A549 (cell line): ENCODE measurements at regions not wholly inside any gene's neighbourhood (a gene's known extent, or its start where the extent isn't known, plus 50 kb on each side); places are given as distances from the start of the nearest gene placed in this dataset.

ENCODE experiments used
- ATAC-seq, 2 experiments: fragments of 200-7000 bp in 1 of 2; fragments of >200 bp in 1 of 2; cut with Nextera tagmentation in 1 of 2; cut with Tn5 transposase in 1 of 2; 3 replicates each; pipeline versions ENCODE4 v1.8.0 to v1.9.1; 2018 to 2020; ENCODE audit warnings: mild to moderate bottlenecking in 1 of 2, moderate library complexity in 1 of 2
- CTCF ChIA-PET: fragments of 300-600 bp; sonication (Branson Sonifier 250); formaldehyde crosslinking; extraction: SDS; loops from one replicate; lab custom pipeline; 2021; ENCODE audit warnings: antibody characterized with exemption, inconsistent platforms; lab: Yijun Ruan, JAX
- POLR2A ChIA-PET: fragments of 350-600 bp; formaldehyde crosslinking; extraction: SDS; loops from one replicate; lab custom pipeline; 2021; ENCODE audit warnings: antibody characterized with exemption, inconsistent platforms; lab: Yijun Ruan, JAX
- DNase-seq, 2 experiments: peaks; one replicate each; pipeline versions ENCODE4 v3.0.0 to v3.0.0-alpha.2; 2011 to 2016; ENCODE audit warnings: low read depth in 1 of 2, low spot score in 1 of 2
- FAIRE-seq: peaks from 2 replicates; lab custom pipeline; 2011; peaks lifted over from hg19 to GRCh38; lab: Jason Lieb, UNC
- H3K27ac ChIP-seq, 2 experiments: fragments of >200 bp; sonication (Bioruptor Twin); formaldehyde crosslinking; 3 replicates each; pipeline ENCODE4 v1.5.1; 2016 to 2017
- H3K4me1 ChIP-seq: fragments of >200 bp; sonication (Bioruptor Twin); formaldehyde crosslinking; 3 replicates; pipeline ENCODE4 v1.6.1; 2016
- H3K4me2 ChIP-seq: fragments of >200 bp; sonication (Bioruptor Twin); formaldehyde crosslinking; 3 replicates; pipeline ENCODE4 v1.6.1; 2016
- H3K4me3 ChIP-seq: fragments of >200 bp; sonication (Bioruptor Twin); formaldehyde crosslinking; 3 replicates; pipeline ENCODE4 v1.5.1; 2016
- H3K9me3 ChIP-seq: fragments of >200 bp; sonication (Bioruptor Twin); formaldehyde crosslinking; 3 replicates; pipeline ENCODE4 v1.6.1; 2016
- BHLHE40 ChIP-seq: IDR thresholded peaks from 2 replicates; pipeline ENCODE4 v1.6.1; 2012; ENCODE audit warnings: low read depth, low read length, inconsistent platforms
- CBX2 ChIP-seq: fragments of 200-600 bp; sonication (generic); IDR thresholded peaks from 2 replicates; pipeline ENCODE4 v1.6.1; 2016; ENCODE audit warnings: low read depth, mild to moderate bottlenecking, borderline replicate concordance
- CEBPB ChIP-seq, 2 experiments: fragments of >200 bp in 1 of 2; sonication (Bioruptor Twin) in 1 of 2; formaldehyde crosslinking in 1 of 2; IDR thresholded peaks; 2 replicates each; pipeline ENCODE4 v1.6.1; 2012 to 2016
- CHD2 ChIP-seq: fragments of 150-350 bp; IDR thresholded peaks from 2 replicates; pipeline ENCODE4 v1.6.1; 2014; ENCODE audit warnings: low read length; ENCODE audit not compliant: partially characterized antibody
- FOSB ChIP-seq: fragments of 250-450 bp; sonication (Bioruptor Pico); IDR thresholded peaks from 2 replicates; pipeline ENCODE4 v1.5.0; 2020; ENCODE audit warnings: mild to moderate bottlenecking, moderate library complexity
- FOSL2 ChIP-seq, 2 experiments: fragments of 450-650 bp in 1 of 2; fragments of >200 bp in 1 of 2; sonication (Bioruptor Twin) in 1 of 2; formaldehyde crosslinking; IDR thresholded peaks; 2 replicates each; pipeline versions ENCODE4 v1.5.0 to v1.6.1; 2016 to 2020; ENCODE audit warnings: mild to moderate bottlenecking in 1 of 2, moderate library complexity in 1 of 2
- FOXS1 ChIP-seq: fragments of 250-450 bp; sonication (Bioruptor Pico); IDR thresholded peaks from 2 replicates; pipeline ENCODE4 v1.5.0; 2020; ENCODE audit warnings: mild to moderate bottlenecking, moderate library complexity
- GATA3 ChIP-seq: IDR thresholded peaks from 2 replicates; pipeline ENCODE4 v1.6.1; 2012; ENCODE audit warnings: borderline replicate concordance
- HEYL ChIP-seq: fragments of 250-450 bp; sonication (Bioruptor Pico); IDR thresholded peaks from 2 replicates; pipeline ENCODE4 v1.8.0; 2021; ENCODE audit warnings: mild to moderate bottlenecking, moderate library complexity
- HOXA7 ChIP-seq: fragments of 250-450 bp; sonication (Bioruptor Pico); IDR thresholded peaks from 2 replicates; pipeline ENCODE4 v1.5.0; 2020; ENCODE audit warnings: mild to moderate bottlenecking, moderate library complexity
- MAFK ChIP-seq: fragments of 450-650 bp; IDR thresholded peaks from 2 replicates; pipeline ENCODE4 v1.6.1; 2014; ENCODE audit not compliant: partially characterized antibody
- NPAS2 ChIP-seq: fragments of 250-450 bp; sonication (Bioruptor Pico); IDR thresholded peaks from 2 replicates; pipeline ENCODE4 v1.8.0; 2022; ENCODE audit warnings: mild to moderate bottlenecking, moderate library complexity, borderline replicate concordance
- PHF8 ChIP-seq: fragments of 200-600 bp; sonication (generic); IDR thresholded peaks from 2 replicates; pipeline ENCODE4 v1.6.1; 2016; ENCODE audit warnings: low read depth, mild to moderate bottlenecking, antibody characterized with exemption, moderate library complexity, borderline replicate concordance
- SREBF2 ChIP-seq: fragments of 450-650 bp; IDR thresholded peaks from 2 replicates; pipeline ENCODE4 v1.6.1; 2014; ENCODE audit warnings: mild to moderate bottlenecking, moderate library complexity
- WGBS: methylation state at CpG from one replicate; pipeline ENCODE4 v1.1.6; 2017; ENCODE audit errors: missing lambda C conversion rate; 5-methylcytosine and 5-hydroxymethylcytosine counted together
- TF ChIP-seq, protein P1 (sequence below): fragments of 150-350 bp; IDR thresholded peaks from 2 replicates; pipeline ENCODE4 v1.6.1; 2014; ENCODE audit warnings: low read depth, mild to moderate bottlenecking, low read length
- TF ChIP-seq, protein P2 (sequence below): fragments of 250-450 bp; sonication (Bioruptor Pico); IDR thresholded peaks from 2 replicates; pipeline ENCODE4 v1.5.0; 2021; ENCODE audit warnings: mild to moderate bottlenecking, moderate library complexity, borderline replicate concordance
- TF ChIP-seq, protein P3 (sequence below): fragments of 450-650 bp; IDR thresholded peaks from 2 replicates; pipeline ENCODE4 v1.6.1; 2014; ENCODE audit warnings: antibody characterized with exemption
- TF ChIP-seq, protein P4 (sequence below): IDR thresholded peaks from 2 replicates; pipeline ENCODE4 v1.6.1; 2012; ENCODE audit warnings: low read depth, borderline replicate concordance

DNA sequence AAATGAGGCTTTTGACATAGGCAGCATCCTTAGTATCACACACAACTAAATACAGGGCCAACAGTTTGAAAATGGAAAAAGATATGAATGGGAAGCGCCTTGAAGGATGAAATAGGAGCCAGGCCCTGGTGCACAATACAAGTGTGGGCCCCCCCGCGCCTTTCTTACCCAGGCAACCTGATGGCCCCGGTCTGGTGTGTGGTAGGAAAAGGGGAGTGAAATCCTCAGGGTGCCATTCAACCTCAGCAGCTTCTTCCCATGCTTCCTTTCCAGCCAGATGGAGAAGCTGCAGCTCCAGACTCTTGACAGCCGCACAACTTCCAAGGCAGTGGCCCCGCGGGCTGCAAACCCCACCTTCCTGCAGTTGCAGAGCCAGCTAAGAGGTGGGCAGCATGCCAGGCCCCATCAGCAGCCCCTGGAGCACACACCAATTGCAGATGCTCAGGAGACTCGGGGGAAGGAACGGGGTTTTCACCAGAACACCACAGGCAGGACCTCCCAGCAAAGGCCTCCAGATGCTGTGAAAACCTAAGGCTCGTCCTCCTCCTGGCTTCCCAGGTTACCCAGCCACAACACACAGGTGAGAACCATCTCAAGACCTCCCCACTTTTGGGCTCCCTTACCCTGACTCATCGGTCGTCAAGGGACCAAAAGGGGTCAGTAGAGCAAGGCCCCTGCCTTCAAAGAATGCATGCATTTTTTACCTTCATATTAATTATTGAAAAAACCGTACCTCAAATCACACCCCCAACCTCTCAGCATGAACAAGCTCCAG lies 101.6 kb downstream of the CPN2 start:
- no peak for TF ChIP-seq HEYL (CRISPR knock-in tag)
- TF ChIP-seq SREBF2, result no peak
- no peak for TF ChIP-seq HOXA7
- TF ChIP-seq CHD2, result no peak
- TF ChIP-seq, protein P1, sequence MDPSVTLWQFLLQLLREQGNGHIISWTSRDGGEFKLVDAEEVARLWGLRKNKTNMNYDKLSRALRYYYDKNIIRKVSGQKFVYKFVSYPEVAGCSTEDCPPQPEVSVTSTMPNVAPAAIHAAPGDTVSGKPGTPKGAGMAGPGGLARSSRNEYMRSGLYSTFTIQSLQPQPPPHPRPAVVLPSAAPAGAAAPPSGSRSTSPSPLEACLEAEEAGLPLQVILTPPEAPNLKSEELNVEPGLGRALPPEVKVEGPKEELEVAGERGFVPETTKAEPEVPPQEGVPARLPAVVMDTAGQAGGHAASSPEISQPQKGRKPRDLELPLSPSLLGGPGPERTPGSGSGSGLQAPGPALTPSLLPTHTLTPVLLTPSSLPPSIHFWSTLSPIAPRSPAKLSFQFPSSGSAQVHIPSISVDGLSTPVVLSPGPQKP, result no peak
- TF ChIP-seq FOSL2 (IDR thresholded peaks at IDR 0.05), result no peak
- TF ChIP-seq FOSL2 (CRISPR knock-in tag; IDR thresholded peaks at IDR 0.05), result no peak
- TF ChIP-seq CEBPB (IDR thresholded peaks at IDR 0.05), result no peak
- no peak for TF ChIP-seq MAFK
- TF ChIP-seq, protein P2, sequence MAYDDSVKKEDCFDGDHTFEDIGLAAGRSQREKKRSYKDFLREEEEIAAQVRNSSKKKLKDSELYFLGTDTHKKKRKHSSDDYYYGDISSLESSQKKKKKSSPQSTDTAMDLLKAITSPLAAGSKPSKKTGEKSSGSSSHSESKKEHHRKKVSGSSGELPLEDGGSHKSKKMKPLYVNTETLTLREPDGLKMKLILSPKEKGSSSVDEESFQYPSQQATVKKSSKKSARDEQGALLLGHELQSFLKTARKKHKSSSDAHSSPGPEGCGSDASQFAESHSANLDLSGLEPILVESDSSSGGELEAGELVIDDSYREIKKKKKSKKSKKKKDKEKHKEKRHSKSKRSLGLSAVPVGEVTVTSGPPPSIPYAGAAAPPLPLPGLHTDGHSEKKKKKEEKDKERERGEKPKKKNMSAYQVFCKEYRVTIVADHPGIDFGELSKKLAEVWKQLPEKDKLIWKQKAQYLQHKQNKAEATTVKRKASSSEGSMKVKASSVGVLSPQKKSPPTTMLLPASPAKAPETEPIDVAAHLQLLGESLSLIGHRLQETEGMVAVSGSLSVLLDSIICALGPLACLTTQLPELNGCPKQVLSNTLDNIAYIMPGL, result no peak
- TF ChIP-seq, protein P3, sequence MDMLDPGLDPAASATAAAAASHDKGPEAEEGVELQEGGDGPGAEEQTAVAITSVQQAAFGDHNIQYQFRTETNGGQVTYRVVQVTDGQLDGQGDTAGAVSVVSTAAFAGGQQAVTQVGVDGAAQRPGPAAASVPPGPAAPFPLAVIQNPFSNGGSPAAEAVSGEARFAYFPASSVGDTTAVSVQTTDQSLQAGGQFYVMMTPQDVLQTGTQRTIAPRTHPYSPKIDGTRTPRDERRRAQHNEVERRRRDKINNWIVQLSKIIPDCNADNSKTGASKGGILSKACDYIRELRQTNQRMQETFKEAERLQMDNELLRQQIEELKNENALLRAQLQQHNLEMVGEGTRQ, result no peak
- no peak for TF ChIP-seq NPAS2 (CRISPR knock-in tag)
- no peak for TF ChIP-seq FOSB (CRISPR knock-in tag)
- no peak for TF ChIP-seq FOXS1 (CRISPR knock-in tag)
- TF ChIP-seq, all 56 proteins: peak for 0
- CTCF ChIA-PET, result interaction anchor here (1.8 kb wide), 1 partner anchor 66 kb away, joined by 5 read pairs; no protein-coding TSS in a partner anchor
- 64% methylated on average over 11 of the region's 13 CpGs for WGBS

DNA sequence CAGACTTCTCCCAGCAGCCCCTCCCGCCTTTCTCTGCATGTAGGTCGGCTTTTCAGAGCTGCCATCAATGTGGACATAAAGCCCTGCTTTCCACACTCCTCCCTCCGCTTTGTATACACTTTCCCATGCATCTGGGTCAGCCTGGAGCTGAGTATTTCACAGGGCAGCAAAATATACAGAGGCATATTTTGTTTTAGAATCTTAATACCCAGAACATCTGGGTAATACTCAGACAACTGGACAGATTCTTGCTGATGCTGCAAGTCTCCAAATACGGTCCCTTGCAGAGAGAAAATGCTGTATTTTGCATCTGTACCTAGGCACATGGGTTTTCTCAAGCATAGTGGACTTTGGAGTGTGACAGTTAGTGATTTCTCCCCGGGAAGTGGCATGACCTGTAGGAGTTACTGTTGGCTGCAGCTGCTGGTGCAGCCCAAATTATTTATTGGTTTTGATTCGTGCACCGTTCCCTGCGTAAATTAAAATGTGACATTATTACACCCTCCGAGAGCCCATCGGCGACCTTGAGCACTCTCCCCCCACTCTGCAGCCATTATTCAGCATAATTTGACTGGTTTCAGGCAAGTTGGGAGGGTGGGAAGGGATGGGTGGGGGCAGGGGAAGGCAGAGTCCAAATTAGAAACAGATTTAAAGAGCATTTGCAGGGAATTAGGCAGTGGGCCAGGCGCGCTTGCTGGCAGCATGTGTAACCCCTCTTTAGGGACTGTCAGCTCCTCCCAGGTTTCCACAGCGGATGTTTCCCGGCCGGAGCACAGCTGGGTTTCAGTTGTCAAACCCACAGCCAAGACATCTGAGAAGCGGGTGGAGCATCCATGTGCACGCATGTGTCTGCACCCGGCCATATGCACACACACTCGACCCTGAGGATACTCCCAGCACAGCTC lies 100.8 kb downstream of the CPN2 start:
- TF ChIP-seq GATA3, result no peak
- TF ChIP-seq, protein P4, sequence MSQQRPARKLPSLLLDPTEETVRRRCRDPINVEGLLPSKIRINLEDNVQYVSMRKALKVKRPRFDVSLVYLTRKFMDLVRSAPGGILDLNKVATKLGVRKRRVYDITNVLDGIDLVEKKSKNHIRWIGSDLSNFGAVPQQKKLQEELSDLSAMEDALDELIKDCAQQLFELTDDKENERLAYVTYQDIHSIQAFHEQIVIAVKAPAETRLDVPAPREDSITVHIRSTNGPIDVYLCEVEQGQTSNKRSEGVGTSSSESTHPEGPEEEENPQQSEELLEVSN, result no peak
- peak; percentile 12 for TF ChIP-seq MAFK
- TF ChIP-seq PHF8, result no peak
- no peak for TF ChIP-seq BHLHE40
- TF ChIP-seq CBX2, result no peak
- Histone ChIP-seq H3K9me3 (no peaks in the 10 kb centered on the region), H3K4me1 (no peaks in the 10 kb centered on the region), H3K27ac (no peak overlapping the region), H3K4me2 (no peak overlapping the region), H3K4me3 (no peak overlapping the region)
- POLR2A ChIA-PET, result no interaction called here
- no peak for FAIRE-seq
- ATAC-seq, result no peak
- DNase-seq, result no peak
- CTCF ChIA-PET, result interaction anchor here (1.8 kb wide), 1 partner anchor 65 kb away, joined by 5 read pairs; no protein-coding TSS in a partner anchor
- WGBS, result 77% methylated on average over 19 of the region's 20 CpGs

More for the DNA sequence above, 101.6 kb downstream of the CPN2 start:
- DNase-seq (no peak), FAIRE-seq (no peak), ATAC-seq (no peak)
- H3K4me1 ChIP-seq, result no peaks in the 10 kb centered on the region
- no peak overlapping the region for H3K27ac ChIP-seq
- H3K9me3 ChIP-seq, result no peaks in the 10 kb centered on the region
- no peak overlapping the region for H3K4me3 ChIP-seq
- no peak overlapping the region for H3K4me2 ChIP-seq
- POLR2A ChIA-PET, result no interaction called here
